ENCODE measurements at regions not wholly inside any gene's neighbourhood (a gene's known extent, or its start where the extent isn't known, plus 50 kb on each side); places are given as distances from the start of the nearest gene placed in this dataset.

GRCh38 chr2:22253171-22253570 is 1129.4 kb downstream of the TDRD15 start:
- in situ Hi-C loops (cut with MboI; ENCODE audit: low sequenced_read_pairs) (no loop called here), dilution Hi-C loops (cut with HindIII; ENCODE audit: low sequenced_read_pairs, unreplicated experiment) (no loop called here), intact Hi-C loops (cut with micrococcal nuclease) (no loop called here)
- Histone ChIP-seq H3K9ac (ENCODE audit: low read depth, low read length) (no peak overlapping the region), H3K23ac (ENCODE audit: low read depth, low read length) (no peak overlapping the region), H3K79me1 (ENCODE audit: low read depth in 1 of 2, low read length in 2 of 2) (no peaks in the 10 kb centered on the region), H3K4ac (ENCODE audit: low read depth, low read length) (no peak overlapping the region), H4K8ac (ENCODE audit: low read depth in 2 of 2, low read length in 2 of 2) (no peak overlapping the region), H2AK5ac (ENCODE audit: low read depth, low read length) (no peak overlapping the region), H2AK9ac (replicated peaks; ENCODE audit: low read depth, low read length, poor library complexity) (no peak overlapping the region), H2AFZ (replicated peaks; ENCODE audit: low read length, poor library complexity) (no peak overlapping the region), H3K56ac (ENCODE audit: extremely low read depth, insufficient read depth, low read length) (no peak overlapping the region), H3K4me3 (ENCODE audit: insufficient read depth, low read depth, low read length) (no peak overlapping the region), H2BK120ac (ENCODE audit: low read depth, low read length) (no peak overlapping the region), H3K18ac (ENCODE audit: low read depth, low read length) (no peak overlapping the region), H2BK5ac (ENCODE audit: low read depth, low read length, poor library complexity, severe bottlenecking) (no peak overlapping the region), H3K36me3 (ENCODE audit: control insufficient read depth, insufficient read depth, low read length) (no peaks in the 10 kb centered on the region), H3K27me3 (ENCODE audit: control insufficient read depth, insufficient read depth, low read length) (no peaks in the 10 kb centered on the region), H2BK20ac (ENCODE audit: low read depth, low read length) (no peak overlapping the region), H3K27ac (ENCODE audit: insufficient read depth, low read length) (no peak overlapping the region), H4K5ac (ENCODE audit: low read depth, low read length) (no peak overlapping the region), H3K4me1 (ENCODE audit: control insufficient read depth, insufficient read depth, low read length) (no peaks in the 10 kb centered on the region), H4K20me1 (ENCODE audit: insufficient read depth, low read length) (no peaks in the 10 kb centered on the region), H2BK15ac (ENCODE audit: low read depth, low read length) (no peak overlapping the region), H4K91ac (ENCODE audit: insufficient read depth, low read depth, low read length) (no peak overlapping the region), H3K9me1 (ENCODE audit: insufficient read depth, low read length) (no peaks in the 10 kb centered on the region), H3K4me2 (ENCODE audit: low read depth, low read length) (no peak overlapping the region), H3K9me3 (ENCODE audit: control insufficient read depth, insufficient read depth, low read length) (peaks cover 3% of the 10 kb centered on the region; the same call in 1 of the 2 replicates), H3K14ac (replicated peaks; ENCODE audit: low read depth, low read length) (no peak overlapping the region)
- ChIA-PET CTCF (no interaction called here), POLR2A (ENCODE audit: unreplicated experiment) (no interaction called here)
- DNase-seq (no peak), ATAC-seq (ENCODE audit: low read depth) (no peak)
- TF ChIP-seq POLR2A (IDR thresholded peaks at IDR 0.05; ENCODE audit: low read depth, low read length) (no peak), RFX5 (IDR thresholded peaks at IDR 0.05; ENCODE audit: low read depth, low read length) (no peak), RAD21 (IDR thresholded peaks at IDR 0.05; ENCODE audit: low read length) (no peak), ELK1 (IDR thresholded peaks at IDR 0.05; ENCODE audit: borderline replicate concordance, low read depth, low read length) (no peak), MAFK (IDR thresholded peaks at IDR 0.05; ENCODE audit: low read depth, low read length) (no peak), CTCF (conservative IDR thresholded peaks at IDR 0.05; ENCODE audit: low read depth, low read length) (no peak), BHLHE40 (IDR thresholded peaks at IDR 0.05; ENCODE audit: low read depth, low read length) (no peak), CHD1 (IDR thresholded peaks at IDR 0.05; ENCODE audit: low read depth, low read length) (no peak)
- WGBS, 2 experiments (ENCODE audit: extremely low coverage in 2 of 2, insufficient read length in 1 of 2), result no CpG with 5 or more reads among the region's 2 CpGs
- no TSS peak for BruUV-seq (replicated peaks)

Data from IMR-90 (cell line).